Erythroblast (primary cell): ENCODE measurements at regions not wholly inside any gene's neighbourhood (a gene's known extent, or its start where the extent isn't known, plus 50 kb on each side); places are given as distances from the start of the nearest gene placed in this dataset.

Experiments used
- GATA1 ChIP-seq: IDR thresholded peaks from 2 replicates; pipeline ENCODE4 v1.6.1; 2011; ENCODE audit warnings: low read depth, mild to moderate bottlenecking, control low read depth, low read length, moderate library complexity
- POLR2A ChIP-seq: IDR thresholded peaks from 2 replicates; pipeline ENCODE4 v1.6.1; 2011; ENCODE audit warnings: mild to moderate bottlenecking, low read length

GRCh38 chr9:100913257-100913656 lies 115.3 kb upstream of the PLPPR1 start:
- no peak for TF ChIP-seq POLR2A
- TF ChIP-seq GATA1 = no peak
